Dendritic cell treated with granulocyte-macrophage colony-stimulating factor and Interleukin-4, amounts not matched to agents 40 ng/mL and 50 ng/mL, for 4 days (primary cell): ENCODE measurements at regions not wholly inside any gene's neighbourhood (a gene's known extent, or its start where the extent isn't known, plus 50 kb on each side); places are given as distances from the start of the nearest gene placed in this dataset.
"Not testable (repeated sequence)": the region's sequence is repeated elsewhere in the genome, so short reads cannot be mapped to it uniquely, and the experiment has no call there.

Source experiments
- H3K27ac Mint-ChIP-seq: one replicate; pipeline ENCODE4 v1.8.0; 2022; ENCODE audit warnings: mild to moderate bottlenecking, mixed read lengths
- H3K27me3 Mint-ChIP-seq: one replicate; pipeline ENCODE4 v1.8.0; 2022; ENCODE audit warnings: mild to moderate bottlenecking, mixed read lengths
- H3K36me3 Mint-ChIP-seq: one replicate; pipeline ENCODE4 v1.8.0; 2022; ENCODE audit warnings: low read depth, mixed read lengths
- H3K4me1 Mint-ChIP-seq: one replicate; pipeline ENCODE4 v1.8.0; 2022; ENCODE audit warnings: low read depth, mixed read lengths
- H3K4me3 Mint-ChIP-seq: one replicate; pipeline ENCODE4 v1.8.0; 2022; ENCODE audit warnings: mild to moderate bottlenecking, moderate library complexity, mixed read lengths
- H3K9me3 Mint-ChIP-seq: one replicate; pipeline ENCODE4 v1.8.0; 2022; ENCODE audit warnings: mixed read lengths
- intact Hi-C: fragments of 100-400 bp; cut with micrococcal nuclease; formaldehyde crosslinking; loops from one replicate; pipeline ENCODE4 v1.15.0; 2022

GRCh38 chr13:91240341-91240740 lies 107.1 kb upstream of the MIR17HG start:
- intact Hi-C loops: loop anchor here (10.0 kb wide), 1 partner anchor 366 kb away; no protein-coding TSS in a partner anchor
- Mint-ChIP-seq H3K4me3 (no peak overlapping the region), H3K27me3 (no peaks in the 10 kb centered on the region), H3K36me3 (no peaks in the 10 kb centered on the region), H3K27ac (no peak overlapping the region), H3K4me1 (peaks cover 28% of the 10 kb centered on the region), H3K9me3 (no peaks in the 10 kb centered on the region)

GRCh38 chr13:91241221-91241933 lies 106.1 kb upstream of the MIR17HG start:
- no peaks in the 10 kb centered on the region for H3K36me3 Mint-ChIP-seq
- no peak overlapping the region for H3K27ac Mint-ChIP-seq
- H3K27me3 Mint-ChIP-seq: no peaks in the 10 kb centered on the region
- H3K4me1 Mint-ChIP-seq: peaks cover 30% of the 10 kb centered on the region
- H3K4me3 Mint-ChIP-seq: no peak overlapping the region
- intact Hi-C loops: loop anchor here (10.0 kb wide), 1 partner anchor 367 kb away; no protein-coding TSS in a partner anchor
- H3K9me3 Mint-ChIP-seq: no peaks in the 10 kb centered on the region

GRCh38 chr13:91242652-91243051 lies 104.8 kb upstream of the MIR17HG start:
- no peak overlapping the region for H3K4me3 Mint-ChIP-seq
- no peaks in the 10 kb centered on the region for H3K9me3 Mint-ChIP-seq
- peaks cover 30% of the 10 kb centered on the region for H3K4me1 Mint-ChIP-seq
- intact Hi-C loops: loop anchor here (10.0 kb wide), 1 partner anchor 368 kb away; no protein-coding TSS in a partner anchor
- H3K27ac Mint-ChIP-seq: no peak overlapping the region
- H3K36me3 Mint-ChIP-seq: no peaks in the 10 kb centered on the region
- H3K27me3 Mint-ChIP-seq: no peaks in the 10 kb centered on the region

GRCh38 chr13:91245288-91245687 lies 102.2 kb upstream of the MIR17HG start:
- H3K4me3 Mint-ChIP-seq: no peak overlapping the region
- H3K27me3 Mint-ChIP-seq: no peaks in the 10 kb centered on the region
- intact Hi-C loops: loop anchor here (5.0 to 10.0 kb wide), 3 partner anchors 113 to 370 kb away; no protein-coding TSS in a partner anchor
- H3K27ac Mint-ChIP-seq: no peak overlapping the region
- H3K36me3 Mint-ChIP-seq: no peaks in the 10 kb centered on the region
- no peaks in the 10 kb centered on the region for H3K9me3 Mint-ChIP-seq
- H3K4me1 Mint-ChIP-seq: peaks cover 23% of the 10 kb centered on the region

- no peaks in the 10 kb centered on the region for H3K36me3 Mint-ChIP-seq
- no peak overlapping the region for H3K27ac Mint-ChIP-seq
- no peak overlapping the region for H3K4me3 Mint-ChIP-seq
- H3K4me1 Mint-ChIP-seq: peaks cover 19% of the 10 kb centered on the region
- intact Hi-C loops: loop anchor here (5.0 to 10.0 kb wide), 3 partner anchors 115 to 373 kb away; no protein-coding TSS in a partner anchor
- H3K27me3 Mint-ChIP-seq: no peaks in the 10 kb centered on the region
- H3K9me3 Mint-ChIP-seq: no peaks in the 10 kb centered on the region
These were observed 99.7 kb upstream of the MIR17HG start for GRCh38 chr13:91247768-91248167.

- H3K27me3 Mint-ChIP-seq: no peaks in the 10 kb centered on the region
- H3K4me3 Mint-ChIP-seq: no peak overlapping the region
- no peaks in the 10 kb centered on the region for H3K9me3 Mint-ChIP-seq
- H3K36me3 Mint-ChIP-seq: no peaks in the 10 kb centered on the region
- intact Hi-C loops: loop anchor here (5.0 to 10.0 kb wide), 3 partner anchors 116 to 373 kb away; no protein-coding TSS in a partner anchor
- no peak overlapping the region for H3K27ac Mint-ChIP-seq
- H3K4me1 Mint-ChIP-seq: peaks cover 14% of the 10 kb centered on the region
These were observed 99.2 kb upstream of the MIR17HG start for GRCh38 chr13:91248249-91248648.

GRCh38 chr13:91249370-91249769 lies 98.1 kb upstream of the MIR17HG start:
- intact Hi-C loops: loop anchor here (5.0 to 10.0 kb wide), 3 partner anchors 117 to 375 kb away; no protein-coding TSS in a partner anchor
- no peaks in the 10 kb centered on the region for H3K9me3 Mint-ChIP-seq
- H3K27me3 Mint-ChIP-seq: no peaks in the 10 kb centered on the region
- no peak overlapping the region for H3K4me3 Mint-ChIP-seq
- no peak overlapping the region for H3K27ac Mint-ChIP-seq
- no peaks in the 10 kb centered on the region for H3K36me3 Mint-ChIP-seq
- peaks cover 13% of the 10 kb centered on the region for H3K4me1 Mint-ChIP-seq

GRCh38 chr13:91249861-91250260 lies 97.6 kb upstream of the MIR17HG start:
- Mint-ChIP-seq H3K27me3 (no peaks in the 10 kb centered on the region), H3K36me3 (no peaks in the 10 kb centered on the region), H3K4me3 (no peak overlapping the region), H3K27ac (no peak overlapping the region), H3K4me1 (peaks cover 13% of the 10 kb centered on the region), H3K9me3 (no peaks in the 10 kb centered on the region)
- intact Hi-C loops: loop anchor here (5.0 to 10.0 kb wide), 3 partner anchors 118 to 375 kb away; no protein-coding TSS in a partner anchor

- H3K4me3 Mint-ChIP-seq, H3K27me3 Mint-ChIP-seq, H3K4me1 Mint-ChIP-seq, H3K9me3 Mint-ChIP-seq, intact Hi-C loops, H3K36me3 Mint-ChIP-seq, H3K27ac Mint-ChIP-seq: not testable (repeated sequence)
These were observed 95.9 kb upstream of the MIR17HG start for GRCh38 chr13:91251573-91251972.

- intact Hi-C loops: no loop called here
- H3K9me3 Mint-ChIP-seq: peaks cover 50% of the 10 kb centered on the region
- no peak overlapping the region for H3K4me3 Mint-ChIP-seq
- no peak overlapping the region for H3K27ac Mint-ChIP-seq
- no peaks in the 10 kb centered on the region for H3K27me3 Mint-ChIP-seq
- H3K36me3 Mint-ChIP-seq: no peaks in the 10 kb centered on the region
- no peaks in the 10 kb centered on the region for H3K4me1 Mint-ChIP-seq
These were observed 83.0 kb upstream of the MIR17HG start for GRCh38 chr13:91264484-91264883.

GRCh38 chr13:91269237-91269636 lies 78.2 kb upstream of the MIR17HG start:
- Mint-ChIP-seq H3K27me3 (no peaks in the 10 kb centered on the region), H3K9me3 (peaks cover 29% of the 10 kb centered on the region), H3K4me3 (no peak overlapping the region), H3K27ac (no peak overlapping the region), H3K36me3 (no peaks in the 10 kb centered on the region), H3K4me1 (no peaks in the 10 kb centered on the region)
- intact Hi-C loops: no loop called here

- peaks cover 21% of the 10 kb centered on the region for H3K9me3 Mint-ChIP-seq
- intact Hi-C loops: no loop called here
- no peak overlapping the region for H3K4me3 Mint-ChIP-seq
- H3K4me1 Mint-ChIP-seq: no peaks in the 10 kb centered on the region
- H3K36me3 Mint-ChIP-seq: no peaks in the 10 kb centered on the region
- H3K27me3 Mint-ChIP-seq: no peaks in the 10 kb centered on the region
- H3K27ac Mint-ChIP-seq: no peak overlapping the region
These were observed 77.5 kb upstream of the MIR17HG start for GRCh38 chr13:91270031-91270430.

GRCh38 chr13:91272235-91272777 lies 75.2 kb upstream of the MIR17HG start:
- H3K27me3 Mint-ChIP-seq: no peaks in the 10 kb centered on the region
- H3K36me3 Mint-ChIP-seq: no peaks in the 10 kb centered on the region
- no peaks in the 10 kb centered on the region for H3K4me1 Mint-ChIP-seq
- H3K27ac Mint-ChIP-seq: no peak overlapping the region
- no peak overlapping the region for H3K4me3 Mint-ChIP-seq
- peaks cover 8% of the 10 kb centered on the region for H3K9me3 Mint-ChIP-seq
- intact Hi-C loops: no loop called here

- Mint-ChIP-seq H3K27ac (no peak overlapping the region), H3K36me3 (no peaks in the 10 kb centered on the region), H3K27me3 (no peaks in the 10 kb centered on the region), H3K4me3 (no peak overlapping the region), H3K9me3 (peaks cover 17% of the 10 kb centered on the region), H3K4me1 (peaks cover 5% of the 10 kb centered on the region)
- intact Hi-C loops: no loop called here
These were observed 73.8 kb upstream of the MIR17HG start for GRCh38 chr13:91273675-91274074.
